NCI-H748 (cell line): ENCODE measurements at regions not wholly inside any gene's neighbourhood (a gene's known extent, or its start where the extent isn't known, plus 50 kb on each side); places are given as distances from the start of the nearest gene placed in this dataset.
"Not testable (repeated sequence)": the region's sequence is repeated elsewhere in the genome, so short reads cannot be mapped to it uniquely, and the experiment has no call there.

Experiments used
- DNase-seq: peaks from one replicate; lab custom pipeline; 2025; ENCODE audit not compliant: unreplicated experiment; lab: John Stamatoyannopoulos, UW

- no peak for DNase-seq
Measured at GRCh38 chr11:109043315-109043714, 378.4 kb downstream of the DDX10 start.

- no peak for DNase-seq
Measured at GRCh38 chr11:109046284-109046992, 375.6 kb upstream of the C11orf87 start.

GRCh38 chr11:109048098-109048497 is 373.9 kb upstream of the C11orf87 start:
- DNase-seq, result no peak

GRCh38 chr11:109051200-109051599 is 370.8 kb upstream of the C11orf87 start:
- no peak for DNase-seq

- no peak for DNase-seq
Measured at GRCh38 chr11:109059402-109059801, 362.6 kb upstream of the C11orf87 start.

- no peak for DNase-seq
Measured at GRCh38 chr11:109061394-109061793, 360.6 kb upstream of the C11orf87 start.

- DNase-seq, result no peak
Measured at GRCh38 chr11:109062445-109062844, 359.5 kb upstream of the C11orf87 start.

GRCh38 chr11:109062871-109063270 is 359.1 kb upstream of the C11orf87 start:
- no peak for DNase-seq

GRCh38 chr11:109064618-109065311 is 357.2 kb upstream of the C11orf87 start:
- not testable (repeated sequence) for DNase-seq

- DNase-seq, result no peak
Measured at GRCh38 chr11:109071262-109071661, 350.7 kb upstream of the C11orf87 start.

- DNase-seq, result no peak
Measured at GRCh38 chr11:109071712-109072524, 350.1 kb upstream of the C11orf87 start.

- no peak for DNase-seq
Measured at GRCh38 chr11:109073032-109073822, 348.8 kb upstream of the C11orf87 start.

GRCh38 chr11:109075976-109076375 is 346.0 kb upstream of the C11orf87 start:
- DNase-seq, result no peak

- DNase-seq, result no peak
Measured at GRCh38 chr11:109076870-109077269, 345.1 kb upstream of the C11orf87 start.

GRCh38 chr11:109077291-109077920 is 344.6 kb upstream of the C11orf87 start:
- no peak for DNase-seq

GRCh38 chr11:109085708-109086373 is 336.1 kb upstream of the C11orf87 start:
- DNase-seq, result no peak

GRCh38 chr11:109086931-109087330 is 335.1 kb upstream of the C11orf87 start:
- DNase-seq, result no peak

GRCh38 chr11:109088086-109088485 is 333.9 kb upstream of the C11orf87 start:
- no peak for DNase-seq

GRCh38 chr11:109089144-109089543 is 332.8 kb upstream of the C11orf87 start:
- DNase-seq, result no peak

- DNase-seq, result no peak
Measured at GRCh38 chr11:109093354-109093753, 328.6 kb upstream of the C11orf87 start.
